Activated T-cell treated with anti-CD3 and anti-CD28 coated beads, Interleukin-2, amount 50 U/mL, for 48 hours (primary cell): ENCODE measurements at regions not wholly inside any gene's neighbourhood (a gene's known extent, or its start where the extent isn't known, plus 50 kb on each side); places are given as distances from the start of the nearest gene placed in this dataset.
"Not testable (repeated sequence)": the region's sequence is repeated elsewhere in the genome, so short reads cannot be mapped to it uniquely, and the experiment has no call there.

Experiments used
- DNase-seq, 2 experiments: peaks; one replicate each; pipeline ENCODE4 v3.0.0-alpha.2; 2020

GRCh38 chr11:33970984-33971466 is 79.1 kb upstream of the LMO2 start:
- peak; percentile 23 to 26 for DNase-seq

GRCh38 chr11:33967451-33967850 is 75.6 kb upstream of the LMO2 start:
- no peak for DNase-seq

GRCh38 chr11:33965032-33965431 is 73.2 kb upstream of the LMO2 start:
- DNase-seq = no peak

- DNase-seq = no peak
These were observed 68.1 kb upstream of the LMO2 start for GRCh38 chr11:33959855-33960400.

- DNase-seq = no peak
These were observed 65.5 kb upstream of the LMO2 start for GRCh38 chr11:33957304-33957917.

GRCh38 chr11:33956611-33957010 is 64.7 kb upstream of the LMO2 start:
- DNase-seq = no peak

- no peak for DNase-seq
These were observed 61.4 kb upstream of the LMO2 start for GRCh38 chr11:33953289-33953688.

- no peak for DNase-seq
These were observed 60.9 kb upstream of the LMO2 start for GRCh38 chr11:33952805-33953204.

GRCh38 chr11:33949252-33949913 is 57.5 kb upstream of the LMO2 start:
- DNase-seq = no peak

GRCh38 chr11:33948494-33948893 is 56.6 kb upstream of the LMO2 start:
- DNase-seq = no peak

- not testable (repeated sequence) for DNase-seq
These were observed 56.0 kb upstream of the LMO2 start for GRCh38 chr11:33947918-33948317.

GRCh38 chr11:33946930-33947329 is 55.1 kb upstream of the LMO2 start:
- no peak for DNase-seq

GRCh38 chr11:33945481-33946268 is 53.8 kb upstream of the LMO2 start:
- DNase-seq = no peak

GRCh38 chr11:33944693-33945424 is 53.0 kb upstream of the LMO2 start:
- DNase-seq = no peak

- DNase-seq = no peak
These were observed 52.4 kb upstream of the LMO2 start for GRCh38 chr11:33944345-33944692.

GRCh38 chr11:33942954-33943353 is 51.1 kb upstream of the LMO2 start:
- DNase-seq = no peak

GRCh38 chr11:33941637-33942160 is 49.8 kb upstream of the LMO2 start:
- no peak for DNase-seq
